ENCODE measurements at regions not wholly inside any gene's neighbourhood (a gene's known extent, or its start where the extent isn't known, plus 50 kb on each side); places are given as distances from the start of the nearest gene placed in this dataset.

GRCh38 chr6:146892613-146893401 lies 294.0 kb downstream of the ADGB start:
- H3K27me3 Mint-ChIP-seq, result peaks cover 25% of the 10 kb centered on the region
- CTCF ChIA-PET, result no interaction called here
- H3K4me1 Mint-ChIP-seq, result peaks cover 12% of the 10 kb centered on the region
- no peaks in the 10 kb centered on the region for H3K9me3 Mint-ChIP-seq (ENCODE audit: low read depth)
- H3K4me3 Mint-ChIP-seq, result no peak overlapping the region
- ATAC-seq (no peak), DNase-seq (no peak)
- no peaks in the 10 kb centered on the region for H3K36me3 Mint-ChIP-seq
- no peak overlapping the region for H3K27ac Mint-ChIP-seq

GRCh38 chr6:146893690-146894089 lies 294.9 kb downstream of the ADGB start:
- no peaks in the 10 kb centered on the region for H3K36me3 Mint-ChIP-seq
- CTCF ChIA-PET, result no interaction called here
- peaks cover 12% of the 10 kb centered on the region for H3K4me1 Mint-ChIP-seq
- no peak overlapping the region for H3K27ac Mint-ChIP-seq
- peaks cover 27% of the 10 kb centered on the region for H3K27me3 Mint-ChIP-seq
- no peak for DNase-seq
- H3K4me3 Mint-ChIP-seq, result no peak overlapping the region
- H3K9me3 Mint-ChIP-seq (ENCODE audit: low read depth), result no peaks in the 10 kb centered on the region
- no peak for ATAC-seq

GRCh38 chr6:146894624-146895023 lies 295.9 kb downstream of the ADGB start:
- Mint-ChIP-seq H3K9me3 (ENCODE audit: low read depth) (no peaks in the 10 kb centered on the region), H3K27ac (no peak overlapping the region), H3K4me3 (no peak overlapping the region), H3K4me1 (peaks cover 12% of the 10 kb centered on the region), H3K36me3 (no peaks in the 10 kb centered on the region), H3K27me3 (peaks cover 30% of the 10 kb centered on the region)
- ATAC-seq (no peak), DNase-seq (no peak)
- CTCF ChIA-PET, result no interaction called here

DNA sequence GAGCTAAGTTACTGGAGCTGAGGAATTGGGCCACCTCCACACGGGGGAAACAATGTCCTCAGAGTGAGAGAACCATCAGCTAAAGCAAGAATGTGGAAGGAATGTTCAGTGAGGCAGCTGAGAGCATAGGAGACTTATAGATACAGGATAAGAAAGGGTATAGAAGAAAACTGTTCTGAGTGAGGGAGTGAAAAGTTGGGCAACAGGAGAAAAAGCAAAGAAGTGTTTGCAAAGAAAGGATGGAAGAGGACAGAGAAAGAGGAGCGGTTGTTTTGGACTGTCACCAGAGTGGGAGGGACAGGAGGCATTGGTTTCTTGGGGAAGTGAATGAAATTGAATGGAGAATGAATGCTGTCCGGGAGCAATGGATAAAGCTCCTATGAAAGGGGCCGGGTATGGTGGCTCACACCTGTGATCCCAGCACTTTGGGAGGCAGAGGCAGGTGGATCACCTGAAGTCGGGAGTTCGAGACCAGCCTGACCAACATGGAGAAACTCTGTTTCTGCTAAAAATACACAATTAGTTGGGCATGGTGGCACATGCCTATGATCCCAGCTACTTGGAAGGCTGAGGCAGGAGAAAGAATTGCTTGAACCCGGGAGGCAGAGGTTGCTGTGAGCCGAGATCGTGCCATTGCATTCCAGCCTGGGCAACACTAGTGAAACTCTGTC lies 296.5 kb downstream of the ADGB start:
- CTCF ChIA-PET, result interaction anchor here (1.2 kb wide), 1 partner anchor 124 kb away, joined by 3 read pairs; no protein-coding TSS in a partner anchor
- Mint-ChIP-seq H3K36me3 (no peaks in the 10 kb centered on the region), H3K4me1 (peaks cover 12% of the 10 kb centered on the region), H3K27ac (no peak overlapping the region), H3K27me3 (peaks cover 30% of the 10 kb centered on the region), H3K9me3 (ENCODE audit: low read depth) (no peaks in the 10 kb centered on the region), H3K4me3 (no peak overlapping the region)
- ATAC-seq (no peak), DNase-seq (no peak)

GRCh38 chr6:146895772-146896061 lies 296.9 kb downstream of the ADGB start:
- H3K27ac Mint-ChIP-seq, result no peak overlapping the region
- CTCF ChIA-PET, result interaction anchor here (1.2 kb wide), 1 partner anchor 125 kb away, joined by 3 read pairs; no protein-coding TSS in a partner anchor
- peaks cover 30% of the 10 kb centered on the region for H3K27me3 Mint-ChIP-seq
- DNase-seq (no peak), ATAC-seq (no peak)
- peaks cover 12% of the 10 kb centered on the region for H3K4me1 Mint-ChIP-seq
- no peak overlapping the region for H3K4me3 Mint-ChIP-seq
- H3K9me3 Mint-ChIP-seq (ENCODE audit: low read depth), result no peaks in the 10 kb centered on the region
- no peaks in the 10 kb centered on the region for H3K36me3 Mint-ChIP-seq

DNA sequence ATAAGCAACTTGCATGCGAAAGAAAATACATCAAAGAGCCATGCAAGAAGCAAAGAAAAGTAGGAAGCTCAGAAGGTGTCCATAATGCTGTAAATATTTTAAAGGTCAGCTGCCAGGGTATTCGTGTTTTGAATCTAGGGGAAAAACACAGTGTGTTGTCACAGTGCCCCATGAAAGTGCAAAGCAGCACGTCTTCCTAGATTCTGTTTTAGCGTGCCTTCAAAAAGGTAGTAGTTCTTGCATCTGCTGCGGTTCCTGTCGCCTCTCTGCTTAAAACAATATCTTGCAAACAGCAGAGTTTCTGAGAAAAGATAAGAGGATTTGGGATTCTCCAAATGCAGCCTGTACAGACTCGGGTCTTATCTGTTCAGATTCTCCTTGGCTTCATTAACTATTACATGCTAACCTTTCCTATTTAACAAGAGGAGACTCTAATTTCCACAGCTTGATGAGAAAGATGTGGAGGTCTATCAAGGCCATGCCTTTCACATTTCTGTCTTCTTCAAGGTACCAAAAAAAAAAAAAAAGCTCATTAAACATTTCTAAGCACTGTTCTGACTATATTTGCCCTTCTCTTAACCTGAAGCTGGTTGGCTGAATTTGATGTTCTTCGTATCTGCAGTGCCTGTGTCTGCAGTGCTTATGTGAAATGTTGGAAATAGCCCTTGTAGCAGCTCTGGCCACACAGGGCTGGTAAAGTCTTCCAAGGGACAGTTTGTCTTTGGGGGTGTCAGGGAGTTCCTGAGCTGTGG lies 297.5 kb downstream of the ADGB start:
- Mint-ChIP-seq H3K36me3 (no peaks in the 10 kb centered on the region), H3K9me3 (ENCODE audit: low read depth) (no peaks in the 10 kb centered on the region), H3K4me1 (peaks cover 12% of the 10 kb centered on the region), H3K27me3 (peaks cover 30% of the 10 kb centered on the region), H3K4me3 (no peak overlapping the region), H3K27ac (no peak overlapping the region)
- ATAC-seq (no peak), DNase-seq (no peak)
- CTCF ChIA-PET, result interaction anchor here (1.2 kb wide), 1 partner anchor 125 kb away, joined by 3 read pairs; no protein-coding TSS in a partner anchor

DNA sequence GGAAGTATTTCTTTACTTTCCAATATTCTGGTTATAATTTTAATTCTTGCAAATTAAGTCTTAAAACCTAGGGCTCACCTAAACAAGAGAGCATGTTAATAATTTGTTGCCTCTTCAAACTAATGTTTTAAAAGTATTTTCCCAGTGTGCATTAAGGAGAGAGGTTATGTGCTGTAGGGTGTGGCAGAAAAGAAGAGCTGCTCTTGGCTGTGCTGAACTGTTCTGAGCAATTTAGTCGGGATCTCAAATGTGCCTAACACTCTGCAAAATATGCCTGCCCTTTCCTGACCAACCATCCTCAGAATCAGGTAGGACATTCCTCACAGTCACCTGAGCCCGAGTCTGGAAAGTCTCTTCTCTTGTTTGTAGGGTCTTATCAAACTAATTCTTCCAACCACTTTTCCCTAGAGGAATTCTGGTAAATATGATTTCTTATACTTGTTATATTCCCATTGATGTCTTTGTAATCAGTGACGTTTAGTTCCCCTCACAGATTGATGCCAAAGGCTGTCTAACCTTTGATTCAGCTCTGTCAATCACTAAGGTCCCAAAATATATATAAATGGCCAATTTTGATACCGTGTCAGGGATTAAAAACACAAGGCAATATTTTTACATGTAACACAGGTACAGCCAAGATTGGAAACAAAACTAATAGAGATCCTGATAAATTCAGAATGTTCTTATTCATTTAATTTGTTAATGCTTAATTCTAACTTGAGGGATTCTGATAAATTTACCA lies 298.4 kb downstream of the ADGB start:
- CTCF ChIA-PET, result no interaction called here
- Mint-ChIP-seq H3K4me3 (no peak overlapping the region), H3K27me3 (peaks cover 30% of the 10 kb centered on the region), H3K4me1 (peaks cover 8% of the 10 kb centered on the region), H3K27ac (no peak overlapping the region), H3K9me3 (ENCODE audit: low read depth) (no peaks in the 10 kb centered on the region), H3K36me3 (no peaks in the 10 kb centered on the region)
- DNase-seq, result no peak
- no peak for ATAC-seq

DNA sequence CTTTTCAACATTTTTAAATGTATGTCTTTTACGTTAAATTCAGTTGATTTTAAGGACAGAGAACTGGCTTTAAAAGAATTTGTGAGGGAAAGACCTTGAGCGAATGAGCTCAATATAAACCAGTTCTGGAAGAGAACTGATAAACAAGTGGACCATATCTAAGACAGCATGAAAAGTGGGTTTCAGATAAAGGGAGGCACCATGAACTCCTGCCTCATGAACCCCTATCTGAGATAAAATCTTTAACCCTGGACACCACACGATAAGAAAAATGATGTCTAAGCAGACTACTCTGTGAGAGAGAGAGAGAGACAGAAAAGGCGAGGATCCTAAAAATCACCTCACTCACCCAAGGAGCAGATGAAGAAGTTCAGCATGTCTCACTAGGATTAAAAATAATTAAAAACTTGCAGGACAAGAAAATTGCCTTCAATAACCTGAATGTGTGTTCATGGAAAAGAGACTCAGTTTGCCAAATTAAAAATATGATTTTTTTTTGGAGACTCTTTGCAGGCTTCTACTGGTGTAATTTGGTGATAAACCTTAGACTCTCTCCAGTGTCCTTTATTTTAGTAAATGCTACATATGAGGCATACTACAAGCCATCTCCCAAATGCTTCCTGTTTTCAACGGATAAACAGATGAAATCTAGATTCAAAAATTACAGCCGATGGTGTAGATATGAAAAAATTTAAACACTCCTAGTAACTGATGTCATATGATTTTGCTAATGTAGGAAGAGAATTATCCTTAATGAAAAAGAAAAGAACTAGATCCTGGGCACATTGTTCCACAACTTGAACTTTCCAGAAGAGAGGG lies 299.5 kb downstream of the ADGB start:
- Mint-ChIP-seq H3K27ac (no peak overlapping the region), H3K4me3 (no peak overlapping the region), H3K36me3 (no peaks in the 10 kb centered on the region), H3K4me1 (no peaks in the 10 kb centered on the region), H3K9me3 (ENCODE audit: low read depth) (no peaks in the 10 kb centered on the region), H3K27me3 (peaks cover 30% of the 10 kb centered on the region)
- DNase-seq, result no peak
- no peak for ATAC-seq
- CTCF ChIA-PET, result no interaction called here

DNA sequence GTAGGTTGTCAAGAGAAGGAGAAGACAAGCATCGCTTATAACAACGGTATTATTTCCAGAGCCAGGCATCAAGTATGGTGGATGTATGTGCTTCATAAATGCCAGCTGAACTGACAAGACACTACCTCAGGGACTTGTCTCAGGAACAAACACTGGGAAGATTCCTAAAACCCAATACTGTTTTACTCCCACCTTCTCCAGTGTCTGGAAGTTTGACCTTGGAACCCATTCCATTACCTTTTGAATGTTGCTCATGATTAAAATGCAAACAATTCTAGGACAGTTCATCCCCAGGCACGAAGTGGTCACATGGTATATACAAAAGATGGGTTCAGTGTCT lies 300.1 kb downstream of the ADGB start:
- ATAC-seq (no peak), DNase-seq (no peak)
- no peak overlapping the region for H3K4me3 Mint-ChIP-seq
- CTCF ChIA-PET, result no interaction called here
- no peaks in the 10 kb centered on the region for H3K4me1 Mint-ChIP-seq
- no peak overlapping the region for H3K27ac Mint-ChIP-seq
- H3K27me3 Mint-ChIP-seq, result peaks cover 30% of the 10 kb centered on the region
- H3K9me3 Mint-ChIP-seq (ENCODE audit: low read depth), result no peaks in the 10 kb centered on the region
- H3K36me3 Mint-ChIP-seq, result no peaks in the 10 kb centered on the region

DNA sequence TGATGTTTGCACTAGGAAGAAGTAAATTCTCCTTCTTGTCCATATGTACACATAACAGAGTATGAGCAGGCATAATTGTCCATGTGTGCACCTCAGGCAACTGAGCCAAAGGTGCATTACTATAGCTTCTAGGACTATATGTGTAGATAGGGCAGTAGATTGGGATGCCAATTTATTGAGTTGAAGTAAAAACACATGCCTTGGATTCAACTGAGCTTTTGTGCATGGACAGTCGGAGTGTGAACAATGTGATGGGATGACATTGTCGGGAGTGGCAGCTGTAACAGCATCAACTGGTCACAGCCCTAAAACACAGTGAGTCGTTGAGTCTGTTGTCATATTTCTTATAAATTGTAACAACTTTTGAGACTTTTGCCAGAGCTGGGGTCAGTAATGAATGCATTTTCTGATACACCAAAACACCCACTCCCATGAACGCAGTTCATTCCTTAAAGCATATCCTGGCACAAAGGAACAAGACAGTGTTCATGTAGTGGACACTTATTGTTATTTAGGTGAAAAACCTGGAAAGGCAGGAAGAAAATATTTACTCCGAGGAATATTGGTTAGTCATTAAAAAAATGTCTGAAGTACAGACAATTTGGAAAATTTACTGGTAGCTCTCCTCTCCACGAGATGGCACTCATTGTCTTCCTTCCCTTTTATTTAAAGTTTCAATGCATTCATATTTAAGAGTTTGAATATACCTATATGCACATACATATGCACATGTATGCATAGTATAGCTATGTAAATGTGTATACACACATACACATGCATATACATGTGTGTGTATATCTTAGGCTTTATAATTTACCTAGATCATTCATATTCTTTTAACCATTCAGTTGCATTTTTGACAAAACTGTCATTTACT lies 302.0 kb upstream of the STXBP5 start:
- H3K36me3 Mint-ChIP-seq, result no peaks in the 10 kb centered on the region
- no peaks in the 10 kb centered on the region for H3K9me3 Mint-ChIP-seq (ENCODE audit: low read depth)
- no peaks in the 10 kb centered on the region for H3K4me1 Mint-ChIP-seq
- no peak for DNase-seq
- H3K27ac Mint-ChIP-seq, result no peak overlapping the region
- CTCF ChIA-PET, result no interaction called here
- peaks cover 8% of the 10 kb centered on the region for H3K27me3 Mint-ChIP-seq
- no peak for ATAC-seq
- no peak overlapping the region for H3K4me3 Mint-ChIP-seq

DNA sequence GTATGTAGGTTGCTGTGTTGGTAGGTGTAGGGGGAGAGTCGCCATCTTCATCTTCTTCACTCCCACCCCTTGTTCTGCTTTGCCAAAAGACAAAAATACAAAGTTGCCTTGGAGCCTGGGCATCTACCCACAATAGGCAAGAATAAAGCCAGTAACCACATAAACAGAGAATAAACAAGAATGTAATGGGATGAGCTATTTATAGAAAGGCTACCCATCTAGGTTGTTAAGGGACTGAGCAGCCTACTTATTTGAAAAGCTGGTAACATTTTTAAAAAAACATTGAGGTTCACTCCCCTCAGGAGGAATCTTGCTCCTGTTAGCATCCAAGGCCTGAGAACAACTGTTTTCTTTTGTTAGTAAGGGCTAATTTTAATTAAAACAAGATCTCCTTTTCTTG lies 301.4 kb upstream of the STXBP5 start:
- H3K9me3 Mint-ChIP-seq (ENCODE audit: low read depth), result no peaks in the 10 kb centered on the region
- no peaks in the 10 kb centered on the region for H3K36me3 Mint-ChIP-seq
- CTCF ChIA-PET, result no interaction called here
- no peaks in the 10 kb centered on the region for H3K4me1 Mint-ChIP-seq
- H3K27ac Mint-ChIP-seq, result no peak overlapping the region
- no peak for ATAC-seq
- DNase-seq, result no peak
- no peak overlapping the region for H3K4me3 Mint-ChIP-seq
- H3K27me3 Mint-ChIP-seq, result peaks cover 6% of the 10 kb centered on the region

GRCh38 chr6:146903451-146903850 lies 300.8 kb upstream of the STXBP5 start:
- peaks cover 6% of the 10 kb centered on the region for H3K27me3 Mint-ChIP-seq
- H3K27ac Mint-ChIP-seq, result no peak overlapping the region
- H3K4me1 Mint-ChIP-seq, result no peaks in the 10 kb centered on the region
- no peaks in the 10 kb centered on the region for H3K9me3 Mint-ChIP-seq (ENCODE audit: low read depth)
- ATAC-seq (no peak), DNase-seq (no peak)
- H3K4me3 Mint-ChIP-seq, result no peak overlapping the region
- CTCF ChIA-PET, result interaction anchor here (0.7 kb wide), 1 partner anchor 1242 kb away, joined by 3 read pairs; no protein-coding TSS in a partner anchor
- H3K36me3 Mint-ChIP-seq, result no peaks in the 10 kb centered on the region
